ENCODE measurements at regions not wholly inside any gene's neighbourhood (a gene's known extent, or its start where the extent isn't known, plus 50 kb on each side); places are given as distances from the start of the nearest gene placed in this dataset.
A peak's percentile ranks its signal among the peaks of the same experiment; 100 is the strongest.

DNA sequence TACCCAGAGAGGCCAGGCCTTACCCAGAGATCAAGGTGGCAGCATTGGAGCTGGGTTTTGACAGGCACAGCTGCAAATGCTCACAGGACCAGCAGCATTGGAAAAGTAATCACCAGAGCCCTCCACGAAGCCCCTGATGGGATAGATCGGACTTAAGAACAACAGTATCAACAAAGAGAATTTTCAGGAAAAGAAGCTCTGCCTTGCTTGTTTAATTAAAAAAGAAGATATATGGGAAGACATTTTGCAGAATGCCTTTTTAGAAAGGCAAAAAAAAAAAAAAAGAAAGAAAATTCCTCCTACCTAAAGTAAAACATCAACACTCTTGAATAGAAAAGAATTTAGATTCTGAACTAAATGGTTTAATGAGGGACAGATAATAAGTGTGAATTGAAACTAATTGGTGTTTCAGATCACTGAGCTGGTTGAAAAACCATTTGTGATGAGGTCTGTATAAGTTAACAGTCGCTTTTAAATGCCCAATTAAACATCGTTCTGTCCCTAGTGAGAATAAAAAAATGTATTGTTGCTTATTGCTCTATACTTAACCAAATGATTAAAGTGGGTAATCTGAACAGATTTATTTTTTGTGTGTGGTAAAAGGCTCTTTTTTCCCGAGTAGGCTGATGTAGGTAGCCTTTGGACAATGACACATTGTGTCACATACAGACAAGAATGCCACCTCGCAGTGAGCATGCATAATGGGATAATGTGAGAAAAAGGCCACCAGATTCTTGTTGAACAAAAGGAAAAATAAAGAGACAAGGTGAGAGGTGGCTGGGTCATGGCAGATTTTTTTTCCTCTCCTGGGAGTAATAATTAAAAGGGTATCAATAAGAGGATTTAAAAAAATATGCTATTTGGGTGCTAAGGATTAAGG is 93.0 kb upstream of the ARGLU1 start:
- H3K4me3 ChIP-seq: no peak overlapping the region
- no peaks in the 10 kb centered on the region for H3K9me3 ChIP-seq (ENCODE audit: control insufficient read depth in 4 of 4, insufficient read depth in 3 of 4, low read length in 3 of 4)
- peaks cover 0 to under 1% (median 0%) of the 10 kb centered on the region in 5 donors for H3K4me1 ChIP-seq (ENCODE audit: control insufficient read depth in 5 of 5, insufficient read depth in 5 of 5, low read length in 5 of 5)
- WGBS, 2 donors: 90 to 94% methylated on average over 6 of the region's 6 CpGs
- H3K27ac ChIP-seq (ENCODE audit: low read depth in 1 of 2, low read length in 1 of 2): no peak overlapping the region
- ATAC-seq (ENCODE audit: insufficient read depth, low FRiP score) (no peak), DNase-seq (no peak)
- no peaks in the 10 kb centered on the region for H3K27me3 ChIP-seq (ENCODE audit: control insufficient read depth in 3 of 3, insufficient read depth in 3 of 3, low read length in 2 of 3)
- TF ChIP-seq, protein P1, sequence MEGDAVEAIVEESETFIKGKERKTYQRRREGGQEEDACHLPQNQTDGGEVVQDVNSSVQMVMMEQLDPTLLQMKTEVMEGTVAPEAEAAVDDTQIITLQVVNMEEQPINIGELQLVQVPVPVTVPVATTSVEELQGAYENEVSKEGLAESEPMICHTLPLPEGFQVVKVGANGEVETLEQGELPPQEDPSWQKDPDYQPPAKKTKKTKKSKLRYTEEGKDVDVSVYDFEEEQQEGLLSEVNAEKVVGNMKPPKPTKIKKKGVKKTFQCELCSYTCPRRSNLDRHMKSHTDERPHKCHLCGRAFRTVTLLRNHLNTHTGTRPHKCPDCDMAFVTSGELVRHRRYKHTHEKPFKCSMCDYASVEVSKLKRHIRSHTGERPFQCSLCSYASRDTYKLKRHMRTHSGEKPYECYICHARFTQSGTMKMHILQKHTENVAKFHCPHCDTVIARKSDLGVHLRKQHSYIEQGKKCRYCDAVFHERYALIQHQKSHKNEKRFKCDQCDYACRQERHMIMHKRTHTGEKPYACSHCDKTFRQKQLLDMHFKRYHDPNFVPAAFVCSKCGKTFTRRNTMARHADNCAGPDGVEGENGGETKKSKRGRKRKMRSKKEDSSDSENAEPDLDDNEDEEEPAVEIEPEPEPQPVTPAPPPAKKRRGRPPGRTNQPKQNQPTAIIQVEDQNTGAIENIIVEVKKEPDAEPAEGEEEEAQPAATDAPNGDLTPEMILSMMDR (IDR thresholded peaks at IDR 0.05; ENCODE audit: control extremely low read depth, extremely low read depth): no peak
- H3K9ac ChIP-seq (ENCODE audit: insufficient read depth in 1 of 2, low read length in 2 of 2): no peak overlapping the region
- H3K36me3 ChIP-seq (ENCODE audit: control insufficient read depth in 4 of 4, insufficient read depth in 4 of 4, low read length in 4 of 4): no peaks in the 10 kb centered on the region

DNA sequence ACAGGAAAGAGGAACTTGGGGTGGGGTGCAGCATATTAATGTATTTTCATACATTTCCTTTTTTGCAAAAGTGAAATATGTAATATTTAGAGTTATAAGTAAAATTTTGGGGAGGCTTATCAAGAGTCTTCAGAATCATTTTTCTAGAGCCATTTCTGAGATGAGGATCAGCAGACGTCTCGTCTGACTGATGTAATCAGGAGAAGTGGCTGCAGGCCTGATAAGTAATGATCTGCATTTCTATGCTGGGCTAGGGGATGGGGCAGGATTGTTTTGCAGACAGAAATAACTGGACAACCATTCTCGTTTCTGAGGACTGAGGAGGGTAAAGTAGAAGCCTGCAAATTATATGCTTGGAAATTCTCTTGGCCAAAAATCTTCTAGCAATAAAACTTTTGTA is 89.2 kb upstream of the ARGLU1 start:
- H3K4me3 ChIP-seq: no peak overlapping the region
- DNase-seq (no peak), ATAC-seq (ENCODE audit: insufficient read depth, low FRiP score) (no peak)
- no peak overlapping the region for H3K27ac ChIP-seq (ENCODE audit: low read depth in 1 of 2, low read length in 1 of 2)
- WGBS, 2 donors: 52 to 53% methylated on average over 3 of the region's 3 CpGs
- no peaks in the 10 kb centered on the region for H3K27me3 ChIP-seq (ENCODE audit: control insufficient read depth in 3 of 3, insufficient read depth in 3 of 3, low read length in 2 of 3)
- no peak overlapping the region for H3K9ac ChIP-seq (ENCODE audit: insufficient read depth in 1 of 2, low read length in 2 of 2)
- H3K4me1 ChIP-seq (ENCODE audit: control insufficient read depth in 5 of 5, insufficient read depth in 5 of 5, low read length in 5 of 5): peaks cover 0 to 4% (median 0%) of the 10 kb centered on the region in 5 donors
- no peaks in the 10 kb centered on the region for H3K36me3 ChIP-seq (ENCODE audit: control insufficient read depth in 4 of 4, insufficient read depth in 4 of 4, low read length in 4 of 4)
- TF ChIP-seq, protein P1 (IDR thresholded peaks at IDR 0.05; ENCODE audit: control extremely low read depth, extremely low read depth): no peak
- no peaks in the 10 kb centered on the region for H3K9me3 ChIP-seq (ENCODE audit: control insufficient read depth in 4 of 4, insufficient read depth in 3 of 4, low read length in 3 of 4)

GRCh38 chr13:106656186-106656585 is 88.2 kb upstream of the ARGLU1 start:
- Histone ChIP-seq H3K9me3 (ENCODE audit: control insufficient read depth in 4 of 4, insufficient read depth in 3 of 4, low read length in 3 of 4) (no peaks in the 10 kb centered on the region), H3K36me3 (ENCODE audit: control insufficient read depth in 4 of 4, insufficient read depth in 4 of 4, low read length in 4 of 4) (no peaks in the 10 kb centered on the region), H3K9ac (ENCODE audit: insufficient read depth in 1 of 2, low read length in 2 of 2) (no peak overlapping the region), H3K27me3 (ENCODE audit: control insufficient read depth in 3 of 3, insufficient read depth in 3 of 3, low read length in 2 of 3) (no peaks in the 10 kb centered on the region), H3K4me1 (ENCODE audit: control insufficient read depth in 5 of 5, insufficient read depth in 5 of 5, low read length in 5 of 5) (peaks cover 0 to 9% (median 0%) of the 10 kb centered on the region in 5 donors), H3K27ac (ENCODE audit: low read depth in 1 of 2, low read length in 1 of 2) (no peak overlapping the region), H3K4me3 (no peak overlapping the region)
- DNase-seq (peak in 2 of 3 donors; percentile 68 to 79), ATAC-seq (ENCODE audit: insufficient read depth, low FRiP score) (no peak)
- TF ChIP-seq, protein P1 (IDR thresholded peaks at IDR 0.05; ENCODE audit: control extremely low read depth, extremely low read depth): no peak
- WGBS, 2 donors: 73 to 74% methylated on average over 1 of the region's 1 CpG

Data from lung (tissue), 11 donors.